Activated CD4-positive, CD25-positive, alpha-beta regulatory T cell (primary cell): ENCODE measurements at regions not wholly inside any gene's neighbourhood (a gene's known extent, or its start where the extent isn't known, plus 50 kb on each side); places are given as distances from the start of the nearest gene placed in this dataset.

Experiments
- DNase-seq, 4 experiments: peaks; one replicate each; lab custom pipeline; 2025; lab: John Stamatoyannopoulos, UW

DNA sequence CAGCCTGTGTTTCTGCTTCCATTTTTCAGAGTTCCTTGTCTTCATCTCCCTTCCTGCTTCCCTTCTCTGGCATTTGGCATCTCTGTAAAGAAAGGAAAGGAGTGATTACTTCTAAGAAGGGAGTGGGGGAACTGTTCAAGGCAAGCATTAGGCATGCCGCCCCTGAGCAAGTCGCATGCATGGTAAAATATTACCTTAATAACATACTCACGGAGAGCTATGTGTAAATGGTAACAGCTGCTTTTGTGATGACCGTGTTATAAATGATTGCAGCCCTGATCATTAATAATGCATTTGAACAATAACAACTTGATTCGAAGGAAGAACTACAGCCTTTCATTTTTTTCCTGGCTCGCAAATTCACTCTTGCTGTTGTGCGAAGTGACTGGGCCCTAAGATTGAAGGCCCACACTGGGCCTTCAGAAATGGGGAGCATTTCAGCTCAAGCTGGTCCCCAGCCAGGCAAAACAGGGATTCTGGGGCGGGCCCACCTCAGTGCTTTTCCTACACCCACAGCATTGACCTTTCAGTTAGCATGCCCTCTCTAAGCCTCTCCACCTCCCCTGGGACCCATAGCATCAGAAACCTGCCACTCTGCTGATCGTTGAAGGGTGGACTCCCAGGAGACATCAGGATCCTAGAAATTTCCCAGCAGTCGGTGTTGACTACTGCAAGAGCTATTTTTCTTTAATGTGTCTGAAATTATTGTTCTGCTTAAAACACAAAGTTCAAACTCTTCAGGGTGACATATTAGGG lies 263.0 kb upstream of the CADM1 start:
- DNase-seq: no peak

DNA sequence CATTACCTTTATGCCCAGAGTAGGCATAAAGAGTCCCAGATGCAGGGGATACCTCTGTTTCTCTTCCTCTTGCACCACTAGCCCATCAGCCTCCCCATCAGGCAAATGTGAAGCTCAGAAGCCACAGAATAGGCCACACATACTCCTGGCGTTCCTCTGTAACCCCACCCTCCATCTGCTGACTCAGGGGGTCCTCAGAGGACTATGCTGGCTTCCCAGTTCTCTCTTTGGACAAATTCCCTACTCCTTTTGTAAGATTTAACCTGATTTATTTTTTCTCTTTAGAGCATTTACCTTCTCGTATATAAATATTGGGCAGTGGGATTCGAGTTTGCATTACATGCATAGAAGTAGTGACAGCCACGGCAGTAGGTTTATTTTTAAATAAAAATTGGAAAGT lies 262.3 kb upstream of the CADM1 start:
- no peak for DNase-seq

DNA sequence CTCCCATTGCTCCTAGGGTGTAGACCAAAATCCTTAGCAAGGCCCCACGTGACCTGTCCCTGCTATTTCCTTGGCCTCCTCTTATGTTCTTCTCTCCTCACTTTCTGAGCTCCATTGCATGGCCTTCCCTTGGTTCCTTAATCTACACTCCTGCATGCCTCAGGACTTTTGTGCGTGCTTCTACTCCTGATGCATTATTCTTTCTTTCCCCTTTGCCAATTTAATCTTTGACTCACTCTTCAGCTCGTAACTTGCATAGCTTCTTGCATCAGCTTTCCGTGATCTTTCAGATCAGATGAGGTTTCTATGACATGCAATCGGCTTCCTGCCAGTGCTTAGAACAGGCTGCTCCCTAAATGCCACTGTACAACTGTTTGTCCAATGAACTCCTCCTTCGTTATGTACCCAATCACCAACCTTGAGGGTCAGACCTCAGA lies 261.6 kb upstream of the CADM1 start:
- DNase-seq: no peak

DNA sequence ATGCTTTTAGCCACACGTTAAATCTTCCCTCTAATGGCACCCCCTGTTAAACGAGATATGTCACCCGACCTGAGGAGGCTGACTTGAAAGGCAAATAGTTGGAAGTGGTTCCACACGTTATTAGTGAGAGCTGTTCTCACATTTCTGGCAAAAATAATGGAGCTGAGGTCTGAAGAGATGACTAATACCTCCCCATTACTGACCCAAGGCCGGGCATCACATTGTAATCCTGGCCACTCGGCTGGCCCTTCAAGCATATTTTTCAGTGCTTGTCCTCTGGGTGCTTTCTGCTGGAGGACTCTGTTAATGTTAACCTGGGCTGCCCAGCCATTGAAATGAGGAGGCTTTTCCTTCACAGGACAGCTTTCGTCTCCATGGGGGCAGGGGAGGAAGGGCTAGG lies 260.0 kb upstream of the CADM1 start:
- DNase-seq: no peak

DNA sequence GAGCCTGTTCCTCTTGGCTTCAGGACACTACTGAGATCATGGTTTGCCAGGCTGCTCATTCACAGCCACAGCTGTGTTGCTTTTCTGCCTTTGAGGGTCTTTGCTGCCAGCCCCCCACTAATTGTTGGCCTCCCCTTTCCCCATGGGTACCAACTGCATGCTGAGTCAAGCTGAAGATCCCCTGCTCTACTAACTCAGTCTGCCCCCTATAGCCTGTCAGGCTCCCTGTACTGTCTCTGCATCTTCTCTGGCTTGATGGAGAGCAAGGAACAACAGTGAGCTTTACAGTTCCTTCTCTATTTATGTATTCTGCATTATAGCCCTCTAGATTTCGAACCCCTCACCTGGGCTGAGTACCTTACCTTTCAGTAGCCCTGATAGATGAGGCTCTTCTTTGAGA lies 257.6 kb upstream of the CADM1 start:
- DNase-seq: no peak

DNA sequence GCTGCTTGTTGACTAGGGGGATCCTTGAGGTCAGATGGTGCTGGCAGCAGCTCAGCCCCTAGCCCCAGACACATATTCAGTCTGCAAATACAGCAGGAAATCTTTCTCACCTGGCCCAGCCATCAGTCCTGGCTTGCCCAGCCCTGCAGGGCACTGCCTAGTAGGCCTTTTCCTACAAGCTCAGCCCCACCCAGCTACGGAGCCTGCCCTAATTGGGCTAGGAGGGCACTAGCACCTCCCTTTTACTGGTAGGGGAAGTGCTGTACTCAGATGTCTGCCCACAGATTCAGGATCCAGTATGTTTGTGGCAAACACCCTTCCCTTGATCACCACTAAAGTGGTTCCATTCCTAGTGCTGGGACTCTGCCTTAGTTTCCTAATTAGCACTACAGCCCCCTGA lies 257.1 kb upstream of the CADM1 start:
- DNase-seq: no peak

DNA sequence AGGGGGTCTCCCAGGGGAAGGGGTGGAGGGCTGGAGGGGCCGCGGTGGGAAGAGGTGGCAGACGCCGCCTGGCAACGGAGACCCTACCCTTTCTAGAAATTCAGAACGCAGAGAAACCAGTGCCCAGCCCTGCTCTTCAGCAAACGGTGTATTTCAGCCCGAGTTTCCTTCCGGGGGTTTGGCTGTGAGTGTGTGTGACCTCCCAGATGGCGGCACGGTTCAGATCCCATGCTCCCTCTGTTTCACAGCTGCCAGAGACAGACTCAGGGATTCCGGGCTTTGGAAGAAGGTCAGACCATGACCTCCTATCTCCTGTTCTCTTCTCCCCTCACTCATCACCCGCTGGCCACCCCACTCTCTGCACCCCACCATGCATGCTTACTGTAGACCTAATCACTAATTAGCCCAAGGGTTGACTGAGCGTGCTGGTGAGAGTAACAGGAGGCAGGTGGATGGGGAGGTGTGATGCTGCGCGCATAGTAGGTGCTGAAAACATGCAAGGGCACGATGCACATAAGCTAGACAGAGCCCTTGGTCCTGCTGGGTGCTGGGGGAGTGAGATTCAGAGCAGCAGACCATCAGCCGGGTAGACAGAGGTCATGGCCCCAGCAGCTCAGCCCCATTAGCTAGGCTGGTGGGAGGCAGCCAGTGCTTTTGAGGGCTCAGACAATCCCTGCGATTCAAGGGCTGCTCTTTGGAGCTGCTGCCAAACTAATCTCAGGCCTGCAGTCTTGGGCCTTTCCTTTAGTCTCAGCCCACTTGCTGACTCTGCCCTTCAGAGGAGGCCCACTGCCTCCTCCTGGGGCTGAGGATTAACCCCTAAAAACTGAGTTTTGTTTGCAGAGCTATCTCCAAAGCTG lies 256.5 kb upstream of the CADM1 start:
- DNase-seq: no peak

DNA sequence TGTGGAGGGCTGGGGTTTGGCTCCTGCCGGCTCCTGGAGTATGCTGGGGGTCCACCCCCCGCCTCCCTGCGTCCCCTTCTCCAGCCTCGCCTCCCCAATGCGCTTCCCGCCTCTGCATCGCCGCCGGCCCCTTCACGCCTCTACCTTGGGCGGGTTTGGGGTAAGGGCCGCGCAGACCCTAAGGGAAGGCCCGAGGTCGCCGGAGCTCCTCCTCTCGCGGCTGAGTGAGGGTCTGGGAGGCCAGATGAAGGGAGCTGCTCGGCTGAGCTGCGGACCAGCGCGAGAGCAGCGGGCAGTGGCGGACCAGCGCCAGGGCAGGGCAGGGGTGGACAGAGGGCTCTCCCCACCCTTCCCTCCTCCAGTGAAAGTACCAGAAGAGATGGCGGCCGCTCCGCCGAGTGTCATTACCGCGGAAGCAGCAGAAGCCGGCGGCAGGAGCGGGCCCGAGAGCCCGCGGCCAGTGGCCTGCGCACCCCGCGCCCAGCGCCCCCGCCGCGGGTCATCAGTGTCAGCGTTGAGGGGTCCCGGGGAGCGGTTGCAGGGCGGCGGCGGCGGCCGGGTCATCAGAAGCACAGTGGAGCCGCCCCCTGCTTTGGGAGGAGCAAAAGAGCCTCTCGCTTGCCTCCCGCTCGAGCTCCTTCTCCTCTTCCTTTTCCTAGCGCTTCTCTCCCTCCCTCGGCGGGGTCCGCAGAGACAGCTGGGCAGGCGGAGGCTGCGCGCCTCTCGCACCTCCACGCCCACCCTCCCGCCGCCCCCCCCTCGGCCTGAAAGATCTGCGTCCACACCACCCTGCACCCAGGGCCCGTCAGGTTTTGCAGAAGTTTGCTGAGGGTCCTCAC lies 255.6 kb upstream of the CADM1 start:
- DNase-seq: no peak

DNA sequence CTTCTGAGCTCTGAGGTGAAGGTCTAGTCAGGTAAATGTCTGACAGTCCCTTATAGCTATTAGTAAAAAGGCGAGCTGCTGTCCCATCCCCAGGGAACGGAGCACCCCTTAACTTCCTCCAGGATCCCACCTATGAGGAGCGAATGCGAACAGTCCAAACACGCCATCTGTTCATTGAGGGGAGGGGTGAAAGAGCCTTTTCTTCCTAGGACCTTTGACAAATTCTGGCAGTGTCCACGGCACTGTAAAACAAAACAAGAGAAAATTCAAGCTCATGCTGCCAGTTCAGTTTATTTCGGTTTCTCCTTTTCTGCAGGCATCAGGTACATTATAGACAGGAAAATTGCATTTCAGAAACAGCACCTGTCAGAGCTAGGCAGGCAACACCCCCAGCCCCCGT lies 253.8 kb upstream of the CADM1 start:
- DNase-seq: no peak

DNA sequence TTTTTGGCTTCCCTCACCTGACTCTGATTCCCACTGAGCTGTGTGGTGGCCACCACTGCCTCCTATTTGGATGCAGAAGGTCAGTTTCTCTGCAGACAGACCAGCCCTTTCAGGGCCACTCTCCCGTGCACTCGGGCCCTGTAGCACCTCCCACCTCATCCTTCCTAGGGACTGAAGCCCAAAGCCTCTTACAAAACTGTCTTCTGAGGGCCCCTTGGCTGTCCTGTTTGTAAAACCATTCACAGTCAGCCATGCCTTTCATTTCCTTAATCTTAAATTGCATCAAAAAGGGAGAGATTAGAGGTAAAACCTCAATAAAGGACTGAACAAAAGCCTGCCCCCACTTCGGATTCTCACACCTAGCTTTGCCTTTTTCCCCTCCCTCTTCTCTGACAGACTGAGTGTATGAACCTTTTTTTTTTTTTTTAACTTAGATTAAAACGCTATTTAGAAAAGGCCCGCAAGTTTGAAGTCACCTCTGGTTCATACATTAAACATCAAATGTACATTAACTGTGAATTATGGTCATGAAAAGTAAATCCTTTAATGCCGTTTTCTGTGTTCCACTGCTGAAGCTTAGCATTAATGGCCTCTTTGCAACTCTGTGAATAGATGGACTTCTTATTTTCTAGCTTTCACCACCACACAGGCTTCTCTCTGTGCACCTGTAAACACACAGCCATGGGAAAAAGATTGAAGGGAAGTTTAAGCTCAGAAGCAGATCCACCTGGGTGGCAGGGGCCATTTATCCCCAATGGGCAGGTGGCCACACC lies 247.2 kb upstream of the CADM1 start:
- DNase-seq: no peak

DNA sequence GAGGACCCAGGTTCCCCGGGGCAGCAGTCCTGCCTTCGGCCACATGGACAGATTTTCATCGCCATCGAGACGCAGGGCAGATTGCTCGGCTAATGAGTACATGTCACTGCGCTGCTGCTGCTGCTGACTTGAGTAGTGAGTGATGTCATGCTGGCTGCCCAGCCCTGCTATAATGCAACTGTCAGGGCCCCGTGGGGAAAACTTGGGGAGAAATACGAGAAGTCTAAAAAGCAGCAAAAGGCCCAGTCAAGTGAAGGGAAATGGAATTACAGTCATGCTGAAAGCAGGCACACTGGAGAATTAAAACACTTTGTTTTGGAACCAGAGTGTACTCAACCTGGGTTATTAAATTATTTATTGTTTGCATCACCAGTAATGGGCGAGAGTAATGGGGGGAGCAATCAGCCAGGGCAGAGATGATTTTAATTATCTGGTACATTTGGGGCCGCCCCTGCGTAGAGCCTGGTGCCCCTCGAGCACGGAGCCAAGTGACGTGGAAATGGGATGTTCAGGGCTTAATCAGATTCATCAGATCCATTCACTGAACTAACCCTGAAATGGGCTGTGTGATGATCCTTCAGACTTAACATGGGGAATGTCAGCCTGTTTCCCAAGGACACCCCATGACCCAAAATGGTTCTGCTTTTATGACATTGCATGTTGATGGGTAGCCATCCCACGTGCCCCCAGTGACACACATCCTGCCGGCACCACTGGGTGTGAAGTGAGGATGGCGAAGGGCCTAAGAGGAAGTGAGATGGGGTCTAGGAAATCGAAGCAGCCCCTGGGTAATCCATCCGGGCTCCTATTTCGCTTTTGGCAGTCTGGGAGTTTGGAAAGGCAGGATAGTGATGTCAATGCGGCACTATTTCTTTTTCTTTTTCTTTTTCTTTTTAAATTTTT lies 241.6 kb upstream of the CADM1 start:
- DNase-seq: no peak

DNA sequence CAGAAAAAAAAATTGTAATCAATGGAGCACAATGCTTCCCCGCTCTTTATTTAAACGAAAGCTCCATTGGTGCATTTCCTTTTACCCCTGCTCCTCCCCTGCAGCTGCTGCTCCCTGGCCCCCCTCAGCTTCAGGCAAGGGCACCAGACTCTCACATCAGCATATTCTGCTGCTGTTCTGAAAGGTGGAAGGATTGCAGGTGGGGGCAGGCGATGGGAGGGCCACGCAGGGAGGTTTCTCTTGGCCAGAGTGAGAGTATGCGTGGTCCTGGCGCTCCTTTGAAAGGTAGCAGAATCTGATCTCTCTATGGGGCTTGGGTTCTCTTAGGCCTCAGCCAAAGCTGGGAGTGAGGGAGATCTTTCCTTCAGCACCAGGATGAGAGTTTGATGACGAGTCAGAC lies 240.9 kb upstream of the CADM1 start:
- DNase-seq: no peak

DNA sequence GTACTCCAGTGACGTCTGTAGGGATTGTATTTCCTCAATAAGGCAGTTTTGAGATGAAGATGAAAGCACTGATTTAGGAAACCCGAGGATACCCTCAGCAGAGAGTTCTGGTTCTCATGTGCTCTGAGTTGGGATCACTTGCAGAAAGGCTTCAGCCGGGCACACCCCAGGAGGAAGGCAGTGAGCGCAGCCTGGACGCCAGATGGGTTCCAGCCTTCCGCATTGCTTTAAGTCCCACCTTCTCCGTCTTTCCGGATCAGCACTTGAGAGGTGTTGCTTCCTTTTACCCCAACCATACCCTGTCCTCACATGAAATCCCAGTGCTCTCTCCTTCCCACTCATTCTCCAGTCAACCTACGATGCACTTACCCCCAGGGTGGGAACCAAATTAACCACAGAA lies 239.5 kb upstream of the CADM1 start:
- DNase-seq: no peak

DNA sequence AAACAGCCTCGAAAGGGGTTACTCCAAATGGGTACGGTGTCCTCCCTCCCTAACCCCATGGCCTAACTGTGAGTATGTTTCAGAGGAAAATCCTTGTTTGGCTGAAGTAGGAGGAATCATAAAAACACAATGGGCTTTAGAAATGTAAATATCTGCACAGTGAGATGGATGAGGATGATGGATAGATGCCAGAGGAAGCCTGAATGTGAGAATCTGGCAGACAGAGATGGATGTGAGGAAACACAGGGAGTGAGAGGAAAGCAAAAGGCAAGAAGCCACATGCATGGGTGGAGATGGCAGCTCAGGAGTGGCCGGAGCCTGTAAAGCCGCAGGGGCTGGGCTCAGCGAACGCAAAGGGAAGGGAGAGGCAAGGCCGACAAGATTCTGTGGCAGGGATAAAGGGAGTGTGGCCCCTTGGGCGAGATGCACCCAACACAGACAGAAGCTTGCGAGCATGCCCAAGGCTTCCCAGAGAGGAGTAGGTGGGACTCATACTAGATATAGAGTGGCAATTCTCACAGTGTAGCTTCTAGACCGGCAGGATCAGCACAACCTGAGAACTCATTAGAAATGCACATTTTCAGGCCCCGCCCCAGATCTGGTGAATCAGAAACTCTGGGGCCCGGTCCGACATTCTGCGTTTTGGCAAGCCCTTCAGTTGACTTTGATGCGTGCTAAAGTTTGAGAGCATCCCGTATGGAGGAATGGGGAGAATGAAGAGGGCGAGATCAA lies 237.3 kb upstream of the CADM1 start:
- no peak for DNase-seq

DNA sequence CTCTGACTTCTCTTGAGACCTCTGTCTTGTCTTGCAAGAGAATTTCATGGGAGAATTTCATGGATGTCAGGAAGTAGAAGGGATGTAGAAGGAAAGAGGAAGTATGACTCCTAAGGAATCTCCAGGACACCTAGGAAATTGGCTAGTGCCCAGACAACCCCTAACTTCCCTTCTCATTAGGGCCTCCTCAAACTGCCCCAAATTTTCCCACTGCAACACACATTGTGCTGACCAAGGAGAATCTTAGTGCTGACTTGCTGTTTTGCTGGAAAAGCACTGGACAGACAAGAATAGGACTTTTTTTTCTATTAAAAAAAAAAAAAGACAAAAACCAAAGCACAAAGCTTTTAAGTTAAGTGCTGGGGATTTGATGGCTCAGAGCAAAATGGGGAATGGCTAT lies 236.1 kb upstream of the CADM1 start:
- no peak for DNase-seq

DNA sequence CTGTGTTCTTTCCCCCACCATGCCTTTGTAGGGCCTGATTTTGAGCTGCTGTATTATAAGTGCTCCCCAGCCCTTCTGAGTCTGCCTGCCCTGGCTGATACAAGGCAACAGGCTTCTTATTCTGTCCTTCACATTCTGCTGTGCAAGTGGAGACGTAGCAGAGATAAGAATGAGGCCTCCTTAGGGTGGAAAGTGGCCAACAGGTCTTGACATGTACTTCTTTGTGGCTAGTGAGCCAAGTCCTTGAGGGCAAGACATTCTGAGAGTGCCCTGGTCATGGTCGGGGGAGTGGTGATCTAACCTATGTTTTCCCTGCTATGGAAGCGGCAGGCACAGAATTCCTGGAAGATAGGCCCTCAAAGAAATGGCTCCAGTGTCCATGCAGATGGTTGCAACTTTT lies 235.7 kb upstream of the CADM1 start:
- no peak for DNase-seq

DNA sequence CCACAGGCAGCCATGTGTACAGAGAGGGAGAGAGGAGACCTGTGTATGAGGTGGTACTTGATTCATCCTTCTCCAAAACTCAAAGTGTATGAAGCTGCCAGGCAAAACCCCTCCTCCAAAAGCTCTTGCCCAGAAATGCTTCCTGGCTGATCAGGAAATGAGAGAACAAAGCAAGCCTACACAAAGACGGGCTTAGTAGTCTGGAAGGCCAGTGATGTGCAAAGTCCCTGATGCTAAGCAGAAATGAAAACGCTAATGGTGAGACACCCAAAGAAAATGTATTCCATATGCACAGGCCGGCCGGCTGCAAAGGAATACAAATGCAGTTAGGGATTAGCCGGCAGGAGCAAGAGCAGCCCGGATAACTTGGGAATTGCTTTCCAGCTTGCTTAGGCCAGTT lies 234.9 kb upstream of the CADM1 start:
- DNase-seq: no peak

DNA sequence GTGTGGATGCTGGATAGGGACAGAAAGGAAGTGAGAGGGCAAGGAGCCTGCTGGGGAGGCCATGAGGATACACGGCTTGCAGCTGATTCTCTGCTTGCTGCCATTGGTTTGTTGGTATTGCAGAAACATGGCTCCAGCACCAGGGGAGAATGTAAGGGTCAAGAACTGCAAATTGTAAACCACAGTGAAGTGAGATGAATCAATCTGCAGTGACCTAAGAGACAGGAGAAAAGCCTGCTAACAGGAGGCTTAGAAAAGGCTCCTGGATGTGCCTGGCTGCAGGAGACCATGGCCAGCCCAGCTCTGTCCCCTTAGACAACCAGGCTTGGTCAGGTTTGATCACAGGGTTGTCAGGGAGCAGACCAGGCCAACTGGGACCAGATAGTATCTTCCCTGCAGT lies 233.7 kb upstream of the CADM1 start:
- DNase-seq: no peak

DNA sequence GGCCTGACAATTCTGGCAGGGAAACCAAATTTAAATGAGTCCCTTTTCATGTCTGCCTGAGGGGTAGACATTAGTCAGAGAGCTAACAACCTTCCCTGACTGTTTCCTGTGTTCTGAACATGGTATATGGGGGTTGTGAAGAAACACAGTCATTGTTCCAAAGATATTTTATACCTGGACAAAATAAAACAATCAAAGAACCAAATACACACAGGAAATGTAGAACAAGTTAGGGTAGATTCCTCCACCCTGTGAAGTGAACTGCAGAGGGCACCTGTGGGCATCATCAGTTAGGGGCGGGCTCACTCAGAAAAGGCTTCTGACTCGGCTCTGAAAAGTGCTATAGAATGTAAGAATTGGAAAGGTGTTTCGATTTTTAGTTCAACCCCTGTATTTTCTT lies 231.9 kb upstream of the CADM1 start:
- DNase-seq: no peak

DNA sequence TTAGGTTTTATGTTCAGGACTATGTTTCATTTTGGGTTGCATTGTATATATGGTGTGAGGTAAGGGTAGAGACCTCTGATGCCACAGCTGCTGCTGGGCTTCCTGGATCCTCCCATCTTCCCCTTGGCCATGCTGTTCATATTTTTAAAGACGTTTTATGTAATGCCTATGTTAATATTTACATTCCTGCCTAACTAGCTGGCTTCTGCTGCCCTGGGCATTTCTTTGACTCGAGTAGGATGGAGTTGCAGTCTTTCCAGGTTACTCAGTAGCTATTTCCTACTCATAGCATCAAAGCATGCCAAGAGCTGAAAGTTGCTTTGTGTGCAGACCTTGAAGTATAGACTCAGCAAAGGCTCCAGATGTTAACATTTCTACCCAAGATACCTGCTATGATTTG lies 220.5 kb upstream of the CADM1 start:
- no peak for DNase-seq
